OCI-LY7 (cell line): ENCODE measurements at regions not wholly inside any gene's neighbourhood (a gene's known extent, or its start where the extent isn't known, plus 50 kb on each side); places are given as distances from the start of the nearest gene placed in this dataset.

ENCODE experiments used
- BruUV-seq: library from RNA; stranded (reverse); fragments of 400-500 nt; replicated peaks from 2 replicates; lab custom pipeline; 2021; lab: Mats Ljungman, UMichigan
- CTCF ChIA-PET: fragments of 300-600 bp; sonication (Branson Sonifier 250); formaldehyde crosslinking; loops from one replicate; lab custom pipeline; 2022; ENCODE audit warnings: antibody characterized with exemption; ENCODE audit not compliant: unreplicated experiment; lab: Charles Lee
- POLR2A ChIA-PET: fragments of 300-600 bp; sonication (Branson Sonifier 250); formaldehyde crosslinking; loops from one replicate; lab custom pipeline; 2022; ENCODE audit warnings: antibody characterized with exemption; lab: Charles Lee
- DNase-seq: peaks from one replicate; pipeline ENCODE4 v3.0.0-alpha.2; 2015; ENCODE audit warnings: low spot score
- H2AFZ ChIP-seq: fragments of 200-600 bp; sonication (generic), shearing (Covaris generic); 2 replicates; pipeline ENCODE4 v1.6.1; 2014; ENCODE audit warnings: mild to moderate bottlenecking, antibody characterized with exemption, low read length, moderate library complexity
- H3K27ac ChIP-seq: fragments of 200-600 bp; sonication (generic); 2 replicates; pipeline ENCODE4 v1.5.1; 2014; ENCODE audit warnings: mixed run types, low read depth, mild to moderate bottlenecking, moderate library complexity, low read length, inconsistent platforms; ENCODE audit not compliant: poor library complexity, severe bottlenecking
- H3K36me3 ChIP-seq: fragments of 200-600 bp; sonication (generic); 2 replicates; pipeline ENCODE4 v1.6.1; 2014; ENCODE audit warnings: mild to moderate bottlenecking, antibody characterized with exemption, low read length, moderate library complexity, mixed read lengths; ENCODE audit not compliant: insufficient read depth
- H3K4me1 ChIP-seq: fragments of 200-600 bp; sonication (generic); 2 replicates; pipeline ENCODE4 v1.5.1; 2014; ENCODE audit warnings: mild to moderate bottlenecking, low read length; ENCODE audit not compliant: insufficient read depth, poor library complexity, severe bottlenecking
- H3K4me2 ChIP-seq: fragments of 200-600 bp; sonication (generic); 2 replicates; pipeline ENCODE4 v1.6.1; 2014; ENCODE audit warnings: mild to moderate bottlenecking, low read length
- H3K4me3 ChIP-seq: fragments of 200-600 bp; sonication (generic); 2 replicates; pipeline ENCODE4 v1.5.1; 2014; ENCODE audit warnings: mild to moderate bottlenecking, low read depth, low read length; ENCODE audit not compliant: poor library complexity, severe bottlenecking
- H3K79me2 ChIP-seq: fragments of 200-600 bp; sonication (generic); 2 replicates; pipeline ENCODE4 v1.6.1; 2016; ENCODE audit warnings: low read depth, mild to moderate bottlenecking, low read length, moderate library complexity, mixed read lengths; ENCODE audit not compliant: insufficient read depth
- H3K9me2 ChIP-seq: fragments of 200-600 bp; sonication (generic); 2 replicates; pipeline ENCODE4 v1.6.1; 2016; ENCODE audit warnings: mild to moderate bottlenecking, low read length, mixed read lengths; ENCODE audit not compliant: insufficient read depth
- H3K9me3 ChIP-seq: fragments of 200-600 bp; sonication (generic); 2 replicates; pipeline ENCODE4 v1.6.1; 2014; ENCODE audit warnings: mild to moderate bottlenecking, mixed run types, low read length, mixed read lengths
- H4K20me1 ChIP-seq: fragments of 200-600 bp; sonication (generic); 2 replicates; pipeline ENCODE4 v1.6.1; 2014; ENCODE audit warnings: mild to moderate bottlenecking, antibody characterized with exemption, low read length, moderate library complexity, mixed read lengths; ENCODE audit not compliant: insufficient read depth
- CTCF ChIP-seq: fragments of 200-600 bp; sonication (generic); conservative IDR thresholded peaks from 2 replicates; pipeline ENCODE4 v1.5.1; 2014; ENCODE audit warnings: mild to moderate bottlenecking, antibody characterized with exemption, low read length, moderate library complexity, mixed read lengths
- EZH2phosphoT487 ChIP-seq: fragments of 200-600 bp; sonication (generic); IDR thresholded peaks from 2 replicates; pipeline ENCODE4 v1.6.1; 2018; ENCODE audit warnings: low read depth, borderline replicate concordance, mild to moderate bottlenecking, mixed run types, antibody characterized with exemption, low read length, moderate library complexity, mixed read lengths
- intact Hi-C: fragments of 100-400 bp; cut with micrococcal nuclease; formaldehyde crosslinking; loops from one replicate; pipeline ENCODE4 v1.10.0; 2022; ENCODE audit not compliant: unreplicated experiment

- Histone ChIP-seq H3K4me2 (no peak overlapping the region), H3K4me1 (no peaks in the 10 kb centered on the region), H3K4me3 (no peak overlapping the region), H3K9me3 (peaks cover 4% of the 10 kb centered on the region; the same call in 1 of the 2 replicates), H3K27ac (no peak overlapping the region), H3K79me2 (no peaks in the 10 kb centered on the region), H2AFZ (no peak overlapping the region), H3K9me2 (no peaks in the 10 kb centered on the region), H3K36me3 (no peaks in the 10 kb centered on the region), H4K20me1 (no peaks in the 10 kb centered on the region)
- ChIA-PET POLR2A (no interaction called here), CTCF (no interaction called here)
- intact Hi-C loops, result no loop called here
- no peak for DNase-seq
- TF ChIP-seq CTCF (no peak), EZH2phosphoT487 (no peak)
- BruUV-seq, result no TSS peak
These were observed 86.9 kb upstream of the CST7 start for GRCh38 chr20:24862186-24862585.

GRCh38 chr20:24862606-24863005, 86.5 kb upstream of the CST7 start:
- ChIA-PET CTCF (no interaction called here), POLR2A (no interaction called here)
- DNase-seq, result no peak
- no TSS peak for BruUV-seq
- no peak overlapping the region for H3K4me2 ChIP-seq
- H4K20me1 ChIP-seq, result no peaks in the 10 kb centered on the region
- TF ChIP-seq CTCF, result no peak
- no peak for TF ChIP-seq EZH2phosphoT487
- H3K36me3 ChIP-seq, result no peaks in the 10 kb centered on the region
- peaks cover 4% of the 10 kb centered on the region; the same call in 1 of the 2 replicates for H3K9me3 ChIP-seq
- H3K79me2 ChIP-seq, result no peaks in the 10 kb centered on the region
- no peak overlapping the region for H3K4me3 ChIP-seq
- H2AFZ ChIP-seq, result no peak overlapping the region
- H3K27ac ChIP-seq, result no peak overlapping the region
- intact Hi-C loops, result no loop called here
- H3K9me2 ChIP-seq, result no peaks in the 10 kb centered on the region
- no peaks in the 10 kb centered on the region for H3K4me1 ChIP-seq

- Histone ChIP-seq H4K20me1 (no peaks in the 10 kb centered on the region), H3K9me3 (peaks cover 4% of the 10 kb centered on the region; the same call in 1 of the 2 replicates), H3K4me1 (no peaks in the 10 kb centered on the region), H3K4me2 (no peak overlapping the region), H2AFZ (no peak overlapping the region), H3K79me2 (no peaks in the 10 kb centered on the region), H3K4me3 (no peak overlapping the region), H3K27ac (no peak overlapping the region), H3K9me2 (no peaks in the 10 kb centered on the region), H3K36me3 (no peaks in the 10 kb centered on the region)
- ChIA-PET POLR2A (no interaction called here), CTCF (no interaction called here)
- no peak for TF ChIP-seq CTCF
- TF ChIP-seq EZH2phosphoT487, result no peak
- BruUV-seq, result no TSS peak
- DNase-seq, result no peak
- intact Hi-C loops, result no loop called here
These were observed 85.7 kb upstream of the CST7 start for GRCh38 chr20:24863356-24863755.
